HG03521 (cell line): ENCODE measurements at regions not wholly inside any gene's neighbourhood (a gene's known extent, or its start where the extent isn't known, plus 50 kb on each side); places are given as distances from the start of the nearest gene placed in this dataset.

Experiments used
- ATAC-seq: cut with Tn5 transposase; IDR thresholded peaks from one replicate; pipeline ENCODE4 v1.9.1; 2021; ENCODE audit warnings: mild to moderate bottlenecking, moderate library complexity; ENCODE audit not compliant: unreplicated experiment

DNA sequence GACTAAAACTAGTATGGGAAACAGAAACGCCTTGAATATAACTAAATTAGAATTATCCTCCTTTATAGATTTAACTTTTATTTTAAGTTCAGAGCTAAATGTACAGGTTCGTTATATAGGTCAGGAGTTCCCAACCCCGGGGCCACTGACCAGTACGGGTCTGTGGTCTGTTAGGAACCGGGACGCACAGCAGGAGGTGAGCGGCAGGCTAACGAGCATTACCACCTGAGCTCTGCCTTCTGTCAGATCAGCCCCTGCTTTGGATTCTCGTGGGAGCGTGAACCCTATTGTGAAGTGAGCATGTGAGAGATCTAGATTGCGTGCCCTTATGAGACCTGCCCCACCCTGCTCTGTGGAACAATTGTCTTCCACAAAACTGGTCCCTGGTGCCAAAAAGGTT is 51.0 kb downstream of the FAT4 start:
- no peak for ATAC-seq

DNA sequence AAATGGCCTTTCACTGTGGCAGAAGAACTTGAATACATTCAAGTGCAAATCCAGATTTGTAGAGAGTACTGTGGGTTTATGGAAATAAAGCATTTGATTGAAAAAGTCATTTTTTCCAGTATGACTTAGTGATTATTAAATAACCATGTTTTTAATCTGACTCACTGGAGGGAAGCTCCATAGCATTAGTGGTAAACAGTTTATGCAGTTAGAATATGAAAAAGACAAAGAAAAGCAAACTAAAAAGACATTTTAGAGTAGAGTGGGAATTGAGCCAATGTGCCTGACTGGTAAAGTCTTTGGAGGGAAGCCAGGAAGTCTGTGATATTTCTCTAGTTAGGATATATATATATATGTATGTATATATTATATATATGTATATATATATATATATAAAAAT is 53.4 kb downstream of the FAT4 start:
- no peak for ATAC-seq

GRCh38 chr4:125368671-125369081 is 53.9 kb downstream of the FAT4 start:
- ATAC-seq = no peak

GRCh38 chr4:125369098-125369497 is 54.3 kb downstream of the FAT4 start:
- no peak for ATAC-seq

- no peak for ATAC-seq
Observed at GRCh38 chr4:125370478-125370877, 55.7 kb downstream of the FAT4 start.

- no peak for ATAC-seq
Observed at GRCh38 chr4:125382995-125383394, 68.2 kb downstream of the FAT4 start.

DNA sequence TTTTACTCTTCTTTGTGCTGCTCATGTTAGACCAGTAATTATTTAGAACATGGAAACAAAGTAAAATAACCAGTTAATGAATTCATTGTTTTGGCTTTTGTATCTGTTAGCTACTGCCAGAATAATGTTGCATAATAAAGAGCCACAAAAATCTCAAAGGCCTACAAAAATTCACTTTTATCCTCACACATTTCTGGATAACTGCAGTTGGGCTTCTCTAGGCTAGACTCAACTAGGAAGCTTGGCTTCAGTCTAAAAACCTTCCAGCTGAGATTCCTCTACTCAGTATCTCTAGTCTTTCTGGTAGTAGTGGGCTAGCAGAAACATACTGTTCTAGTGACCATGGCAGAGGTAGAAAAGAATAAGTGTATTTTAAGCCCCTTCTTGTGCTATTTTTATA is 73.0 kb downstream of the FAT4 start:
- ATAC-seq = no peak

DNA sequence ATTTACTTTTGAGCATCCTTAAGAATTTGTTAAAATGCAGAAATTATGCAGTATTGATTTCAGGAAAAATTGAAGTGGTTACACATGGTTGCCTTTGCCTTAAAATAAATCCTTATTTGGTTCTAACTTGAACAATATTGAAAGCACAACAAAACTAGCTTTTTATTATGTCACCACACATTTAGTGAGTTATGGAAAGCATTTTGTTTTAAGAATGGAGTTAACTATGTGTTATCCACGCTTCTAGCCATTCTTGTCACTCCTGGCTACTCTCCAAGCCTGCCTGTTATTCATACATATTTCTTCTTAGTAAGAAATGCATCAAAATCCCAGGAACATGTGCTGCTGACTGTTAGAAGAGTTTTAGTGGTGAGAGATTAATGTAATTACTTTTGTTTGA is 73.9 kb downstream of the FAT4 start:
- ATAC-seq = no peak

- ATAC-seq = no peak
Observed at GRCh38 chr4:125389713-125390112, 75.0 kb downstream of the FAT4 start.

- ATAC-seq = no peak
Observed at GRCh38 chr4:125390126-125390525, 75.4 kb downstream of the FAT4 start.

GRCh38 chr4:125390727-125391126 is 76.0 kb downstream of the FAT4 start:
- no peak for ATAC-seq

DNA sequence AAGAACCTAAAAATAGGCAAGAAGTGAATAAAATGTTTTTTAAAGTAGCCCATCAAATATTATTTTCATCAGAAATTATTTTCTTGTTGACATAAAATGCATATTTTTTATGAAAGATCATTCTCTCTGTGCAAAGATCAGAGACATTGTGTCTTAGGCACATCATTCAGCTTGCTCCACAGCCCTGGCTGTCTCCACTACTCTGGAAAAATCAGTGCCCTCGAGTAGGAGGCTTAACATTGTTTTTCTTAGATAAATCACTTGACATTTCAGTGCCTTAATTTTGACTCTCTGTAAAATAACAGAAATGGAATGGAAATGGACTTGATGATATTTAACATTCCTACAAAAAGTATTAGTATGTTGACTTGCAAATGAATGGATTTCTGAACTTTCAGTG is 77.9 kb downstream of the FAT4 start:
- ATAC-seq = no peak

DNA sequence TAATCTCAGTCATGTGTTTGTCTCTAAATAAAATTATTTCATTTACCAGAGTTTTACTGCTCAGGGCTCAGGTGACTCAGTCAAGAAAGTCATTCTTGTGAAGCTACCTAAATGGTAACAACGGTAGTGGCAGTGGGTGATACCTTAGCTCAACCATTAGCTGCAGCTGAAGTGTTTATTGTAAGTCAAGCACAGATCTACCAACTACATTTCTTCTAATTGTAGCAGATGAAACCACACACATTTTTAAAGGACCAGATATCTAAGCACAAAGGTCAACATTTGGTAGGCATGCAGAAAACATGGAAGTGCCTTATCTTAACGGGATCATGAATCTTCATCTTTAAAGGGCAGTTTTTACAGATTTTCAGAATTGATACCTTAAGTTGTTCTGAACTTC is 79.1 kb downstream of the FAT4 start:
- ATAC-seq = no peak

- no peak for ATAC-seq
Observed at GRCh38 chr4:125397226-125397625, 82.5 kb downstream of the FAT4 start.

- no peak for ATAC-seq
Observed at GRCh38 chr4:125398263-125399002, 83.7 kb downstream of the FAT4 start.

GRCh38 chr4:125400756-125401155 is 86.0 kb downstream of the FAT4 start:
- ATAC-seq = no peak

GRCh38 chr4:125401784-125402183 is 87.0 kb downstream of the FAT4 start:
- ATAC-seq = no peak

- no peak for ATAC-seq
Observed at GRCh38 chr4:125420526-125420925, 105.8 kb downstream of the FAT4 start.

- ATAC-seq = no peak
Observed at GRCh38 chr4:125421547-125421946, 106.8 kb downstream of the FAT4 start.

DNA sequence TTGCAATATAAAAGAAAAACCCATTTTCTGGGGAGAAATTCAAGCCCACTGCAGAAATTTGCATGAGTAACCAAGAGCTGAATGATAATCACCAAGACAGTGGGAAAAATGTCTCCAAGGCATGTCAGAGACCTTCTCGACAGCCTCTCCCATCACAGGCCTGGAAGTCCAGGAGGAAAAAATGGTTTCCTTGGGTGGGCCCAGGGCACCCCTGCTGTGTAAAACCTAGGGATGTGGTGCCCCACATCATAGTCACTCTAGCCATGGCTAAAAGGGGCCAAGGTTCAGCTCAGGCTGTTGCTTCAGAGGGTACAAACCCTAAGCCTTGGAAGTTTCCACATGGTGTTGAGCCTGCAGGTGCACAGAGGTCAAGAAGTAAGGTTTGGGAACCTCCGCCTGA is 108.4 kb downstream of the FAT4 start:
- ATAC-seq = no peak

DNA sequence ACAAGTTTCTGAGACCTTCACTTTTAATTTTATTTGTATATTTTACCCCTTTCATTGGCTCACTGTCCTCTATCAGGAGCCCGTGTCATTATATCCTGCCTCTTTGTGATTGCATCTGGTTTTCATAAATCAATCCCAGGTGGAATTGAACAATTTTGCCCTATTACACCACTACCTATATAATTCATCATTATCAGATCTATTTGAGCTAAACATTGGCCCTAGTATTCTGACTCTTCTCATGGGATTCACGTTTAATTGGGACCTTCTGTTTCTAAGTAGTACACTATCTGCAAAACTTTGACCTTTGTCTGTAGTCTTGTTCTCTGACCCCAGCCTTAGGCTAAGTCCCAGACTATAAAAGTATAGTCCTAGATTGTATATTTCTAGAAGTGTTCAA is 114.1 kb downstream of the FAT4 start:
- no peak for ATAC-seq

DNA sequence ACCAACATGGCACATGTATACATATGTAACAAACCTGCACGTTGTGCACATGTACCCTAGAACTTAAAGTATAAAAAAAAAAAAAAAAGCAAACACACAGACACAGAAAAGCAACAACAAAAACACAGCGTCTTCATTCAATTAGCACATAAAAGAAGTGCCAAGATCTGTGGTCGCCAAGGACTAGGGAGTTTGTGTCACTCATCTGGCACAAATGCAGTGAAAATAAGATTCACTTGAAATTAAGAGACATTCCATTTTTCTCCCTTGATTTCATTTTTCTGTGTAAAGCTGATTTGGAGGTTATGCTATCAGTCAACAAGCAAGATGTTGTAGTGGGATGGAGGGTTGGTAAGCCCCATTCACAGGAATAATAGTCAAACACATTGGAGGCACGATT is 115.3 kb downstream of the FAT4 start:
- ATAC-seq = no peak

- no peak for ATAC-seq
Observed at GRCh38 chr4:125432078-125432477, 117.3 kb downstream of the FAT4 start.
